Activated naive CD8-positive, alpha-beta T cell treated with anti-CD3 and anti-CD28 coated beads for 36 hours (primary cell): ENCODE measurements at regions not wholly inside any gene's neighbourhood (a gene's known extent, or its start where the extent isn't known, plus 50 kb on each side); places are given as distances from the start of the nearest gene placed in this dataset.
"Not testable (repeated sequence)": the region's sequence is repeated elsewhere in the genome, so short reads cannot be mapped to it uniquely, and the experiment has no call there.

Source experiments
- DNase-seq: peaks from one replicate; pipeline ENCODE4 v3.0.0; 2021
- H3K27ac Mint-ChIP-seq: one replicate; pipeline ENCODE4 v1.8.0; 2022; ENCODE audit warnings: mild to moderate bottlenecking, moderate library complexity, mixed read lengths
- H3K27me3 Mint-ChIP-seq: one replicate; pipeline ENCODE4 v1.8.0; 2022; ENCODE audit warnings: mild to moderate bottlenecking, mixed read lengths
- H3K36me3 Mint-ChIP-seq: one replicate; pipeline ENCODE4 v1.8.0; 2021; ENCODE audit warnings: mild to moderate bottlenecking, mixed read lengths
- H3K4me1 Mint-ChIP-seq: one replicate; pipeline ENCODE4 v1.8.0; 2021; ENCODE audit warnings: mixed read lengths
- H3K4me3 Mint-ChIP-seq: one replicate; pipeline ENCODE4 v1.8.0; 2022; ENCODE audit warnings: mild to moderate bottlenecking, moderate library complexity, mixed read lengths
- H3K9me3 Mint-ChIP-seq: one replicate; pipeline ENCODE4 v1.8.0; 2022; ENCODE audit warnings: mixed read lengths

DNA sequence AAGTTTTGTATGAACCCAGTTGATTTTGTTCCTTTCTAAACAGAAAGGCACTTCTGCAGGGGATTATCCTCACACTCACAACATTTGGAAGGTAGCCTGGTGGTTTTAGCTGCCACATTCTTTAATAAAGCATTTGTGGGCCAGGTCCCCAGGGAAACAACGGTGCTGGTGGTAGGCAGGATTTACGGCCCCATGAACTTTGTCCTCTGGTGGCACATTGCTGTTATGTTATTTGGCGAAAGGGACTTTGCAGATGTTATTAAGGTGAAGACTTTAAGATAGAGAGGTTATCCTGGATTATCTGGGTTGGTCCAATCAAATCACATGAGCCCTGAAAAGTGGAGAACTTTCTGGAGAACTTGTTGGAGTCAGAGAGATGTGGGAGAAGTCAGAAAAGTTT is 86.3 kb upstream of the C9orf72 start:
- Mint-ChIP-seq H3K9me3 (no peaks in the 10 kb centered on the region), H3K4me3 (no peak overlapping the region), H3K36me3 (no peaks in the 10 kb centered on the region), H3K4me1 (no peaks in the 10 kb centered on the region), H3K27ac (no peak overlapping the region), H3K27me3 (no peaks in the 10 kb centered on the region)
- no peak for DNase-seq

DNA sequence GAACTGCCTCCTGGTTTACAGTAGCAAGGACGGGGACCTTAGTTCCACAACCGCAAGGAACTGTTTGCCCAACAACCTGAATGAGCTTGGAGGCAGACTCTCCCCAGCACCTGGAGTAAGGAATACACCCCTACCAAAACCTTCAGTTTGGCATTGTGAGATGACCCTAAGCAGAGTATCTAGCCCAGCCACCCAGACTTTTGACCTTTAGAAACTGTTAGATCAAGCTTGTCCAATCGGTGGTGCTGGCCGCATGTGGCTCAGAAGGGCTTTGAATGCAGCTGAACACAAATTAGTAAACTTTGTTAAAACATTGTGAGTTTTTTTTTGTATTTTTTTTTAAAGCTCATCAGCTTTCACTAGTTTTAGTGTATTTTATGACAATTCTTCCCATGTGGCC is 86.9 kb upstream of the C9orf72 start:
- no peaks in the 10 kb centered on the region for H3K27me3 Mint-ChIP-seq
- no peak overlapping the region for H3K4me3 Mint-ChIP-seq
- no peak for DNase-seq
- H3K4me1 Mint-ChIP-seq = no peaks in the 10 kb centered on the region
- no peaks in the 10 kb centered on the region for H3K9me3 Mint-ChIP-seq
- no peak overlapping the region for H3K27ac Mint-ChIP-seq
- H3K36me3 Mint-ChIP-seq = no peaks in the 10 kb centered on the region

DNA sequence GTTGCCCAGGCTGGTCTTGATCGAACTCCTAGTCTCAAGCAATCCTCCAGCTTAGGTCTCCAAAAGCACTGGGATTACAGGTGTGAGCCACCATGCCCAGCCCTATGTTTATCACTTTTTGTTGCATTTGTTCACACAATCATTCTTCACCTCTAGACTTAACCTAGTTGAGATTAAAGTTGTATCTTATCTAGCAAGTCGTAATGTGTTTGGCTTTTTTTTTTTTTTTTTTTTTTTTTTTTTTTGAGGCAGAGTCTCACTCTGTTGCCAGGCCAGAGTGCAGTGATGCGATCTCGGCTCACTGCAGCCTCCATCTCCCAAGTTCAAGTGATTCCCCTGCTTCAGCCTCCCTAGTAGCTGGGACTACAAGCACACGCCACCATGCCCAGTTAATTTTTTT is 90.2 kb upstream of the C9orf72 start:
- DNase-seq = no peak
- no peak overlapping the region for H3K4me3 Mint-ChIP-seq
- peaks cover 2% of the 10 kb centered on the region for H3K4me1 Mint-ChIP-seq
- no peaks in the 10 kb centered on the region for H3K36me3 Mint-ChIP-seq
- no peak overlapping the region for H3K27ac Mint-ChIP-seq
- no peaks in the 10 kb centered on the region for H3K27me3 Mint-ChIP-seq
- H3K9me3 Mint-ChIP-seq = no peaks in the 10 kb centered on the region

DNA sequence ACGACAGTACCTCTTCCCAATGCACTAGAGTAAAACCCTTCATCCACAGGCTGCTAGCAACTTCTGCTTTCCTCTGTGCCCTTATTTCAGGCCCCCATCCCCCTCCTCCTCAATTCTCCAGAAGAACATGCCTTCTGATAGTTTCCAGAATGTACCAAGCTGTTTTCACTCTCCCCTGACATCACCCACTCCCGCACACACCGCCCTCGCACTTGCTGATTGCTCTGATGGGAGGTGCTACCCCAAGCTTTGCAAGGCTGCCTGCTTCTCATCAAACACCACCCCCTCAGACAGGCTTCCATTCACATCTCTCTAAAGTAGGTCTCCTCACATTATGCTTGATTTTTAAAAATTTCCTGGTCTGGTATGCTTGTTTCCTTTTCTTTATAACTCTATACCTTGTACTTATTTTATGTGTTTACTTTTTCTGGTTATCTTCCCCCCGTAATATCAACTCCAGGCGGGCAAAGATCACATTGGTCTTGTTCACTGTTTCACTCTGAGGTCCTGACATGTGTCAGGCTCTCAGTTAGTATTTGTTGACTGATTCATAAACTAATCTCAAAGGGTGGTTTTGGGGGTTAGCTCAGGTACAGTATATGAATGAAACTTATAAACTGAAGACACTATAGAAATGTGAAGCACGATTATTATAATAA is 91.0 kb upstream of the C9orf72 start:
- no peaks in the 10 kb centered on the region for H3K27me3 Mint-ChIP-seq

DNA sequence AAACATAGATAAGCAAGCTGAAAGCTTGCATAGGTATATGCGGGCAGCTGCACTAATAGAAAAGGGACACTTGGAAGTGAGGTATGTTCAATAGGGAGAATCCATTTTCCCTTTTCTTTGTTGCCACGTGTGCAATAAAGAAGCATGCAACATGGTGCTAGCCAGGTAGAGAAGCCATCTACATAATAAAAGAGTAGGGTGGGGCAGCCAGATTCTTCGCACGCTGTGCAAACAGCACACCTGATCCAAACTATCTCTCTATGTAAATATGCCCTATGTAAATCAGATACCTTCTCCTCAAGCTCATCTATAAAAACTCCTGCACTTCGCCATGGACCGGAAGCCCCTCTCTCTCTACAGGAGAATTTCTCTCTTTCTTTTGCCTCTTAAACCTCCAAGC is 91.9 kb upstream of the C9orf72 start:
- H3K4me3 Mint-ChIP-seq = no peak overlapping the region
- no peaks in the 10 kb centered on the region for H3K9me3 Mint-ChIP-seq
- H3K27me3 Mint-ChIP-seq = no peaks in the 10 kb centered on the region
- no peaks in the 10 kb centered on the region for H3K36me3 Mint-ChIP-seq
- H3K4me1 Mint-ChIP-seq = peaks cover 2% of the 10 kb centered on the region
- DNase-seq = no peak
- H3K27ac Mint-ChIP-seq = no peak overlapping the region

More for the DNA sequence above, 91.0 kb upstream of the C9orf72 start:
- Mint-ChIP-seq H3K4me1 (peaks cover 2% of the 10 kb centered on the region), H3K4me3 (no peak overlapping the region), H3K36me3 (no peaks in the 10 kb centered on the region), H3K27ac (no peak overlapping the region), H3K9me3 (no peaks in the 10 kb centered on the region)
- no peak for DNase-seq

DNA sequence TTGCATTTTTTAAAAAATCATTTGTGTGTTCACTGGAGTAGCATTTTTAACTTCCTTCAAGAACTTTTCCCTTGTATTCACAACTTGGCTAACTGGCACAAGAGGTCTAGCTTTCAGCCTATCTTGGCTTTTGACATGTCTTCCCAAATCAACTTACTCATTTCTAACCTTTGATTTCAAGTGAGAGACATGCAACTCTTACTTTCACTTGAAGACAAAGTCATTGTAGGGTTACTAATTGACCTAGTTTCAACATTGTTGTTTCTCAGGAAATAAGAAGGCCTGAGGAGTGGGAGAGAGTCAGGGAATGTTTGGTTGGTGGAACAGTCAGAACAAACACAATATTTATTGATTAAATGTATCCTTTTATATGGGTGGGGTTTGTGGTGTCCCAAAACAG is 95.0 kb upstream of the C9orf72 start:
- H3K4me1 Mint-ChIP-seq = peaks cover 2% of the 10 kb centered on the region
- no peak for DNase-seq
- H3K4me3 Mint-ChIP-seq = no peak overlapping the region
- H3K9me3 Mint-ChIP-seq = no peaks in the 10 kb centered on the region
- H3K27ac Mint-ChIP-seq = no peak overlapping the region
- H3K27me3 Mint-ChIP-seq = no peaks in the 10 kb centered on the region
- H3K36me3 Mint-ChIP-seq = no peaks in the 10 kb centered on the region

DNA sequence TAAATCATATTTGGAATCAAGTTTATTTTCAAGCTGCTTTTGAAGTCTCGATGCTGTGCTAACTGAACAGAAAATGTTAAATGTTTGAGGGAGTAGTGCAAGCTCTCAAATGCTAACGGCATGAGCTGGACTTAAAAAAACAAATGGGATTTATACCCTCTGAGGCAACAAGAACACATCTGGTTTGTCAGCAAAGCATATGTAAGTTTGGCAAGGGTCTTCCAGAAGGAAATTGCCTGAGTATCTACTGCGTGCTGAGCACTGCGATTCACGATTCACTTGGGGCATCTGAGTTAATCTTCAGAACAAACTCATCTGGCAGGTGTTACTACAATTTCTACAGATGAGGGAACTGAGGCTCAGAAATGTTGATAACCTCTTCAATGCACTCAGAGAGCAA is 98.4 kb upstream of the C9orf72 start:
- Mint-ChIP-seq H3K36me3 (no peaks in the 10 kb centered on the region), H3K27me3 (no peaks in the 10 kb centered on the region), H3K4me1 (peaks cover 2% of the 10 kb centered on the region), H3K4me3 (no peak overlapping the region), H3K27ac (no peak overlapping the region), H3K9me3 (no peaks in the 10 kb centered on the region)
- no peak for DNase-seq

DNA sequence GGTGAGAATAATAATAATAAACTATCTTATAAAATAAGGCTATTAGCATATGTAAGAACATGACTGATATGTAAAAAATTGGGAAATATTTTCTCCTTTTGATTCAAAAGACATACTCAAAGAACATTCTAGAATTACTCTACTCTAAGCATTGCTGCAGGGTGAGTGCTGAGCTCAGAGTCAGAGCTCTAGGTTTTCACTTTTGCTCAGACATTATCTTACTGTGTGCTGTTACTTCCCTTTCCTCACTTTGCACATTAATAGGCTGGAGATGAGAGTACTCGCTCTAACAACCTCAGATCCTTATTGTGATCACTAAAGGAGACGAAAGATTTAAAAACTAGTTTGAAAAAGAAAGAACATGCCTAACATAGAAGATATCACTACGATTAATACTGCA is 99.4 kb upstream of the C9orf72 start:
- Mint-ChIP-seq H3K27ac (no peak overlapping the region), H3K36me3 (no peaks in the 10 kb centered on the region), H3K9me3 (no peaks in the 10 kb centered on the region), H3K4me1 (peaks cover 2% of the 10 kb centered on the region), H3K4me3 (no peak overlapping the region), H3K27me3 (no peaks in the 10 kb centered on the region)
- no peak for DNase-seq

DNA sequence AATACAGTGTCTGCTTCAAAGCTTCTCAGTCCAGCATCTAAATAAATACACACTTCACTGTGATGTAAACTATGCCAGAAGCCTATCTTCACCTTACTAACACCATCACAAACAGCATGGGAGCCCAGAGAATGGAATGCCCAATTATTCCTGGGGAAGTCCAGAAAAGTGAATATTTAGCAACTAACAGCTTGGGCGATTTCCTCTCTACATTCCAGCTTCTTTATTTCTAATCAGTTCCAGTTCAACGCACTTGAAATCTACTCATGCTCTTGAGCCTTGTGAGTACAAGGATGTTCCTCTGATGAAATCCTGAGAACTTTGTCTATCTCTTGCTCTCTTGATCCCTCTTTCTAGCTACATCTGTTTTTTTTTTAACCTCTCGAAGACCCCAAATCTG is 100.4 kb upstream of the C9orf72 start:
- Mint-ChIP-seq H3K4me3 (no peak overlapping the region), H3K36me3 (no peaks in the 10 kb centered on the region), H3K27me3 (no peaks in the 10 kb centered on the region), H3K9me3 (no peaks in the 10 kb centered on the region), H3K27ac (no peak overlapping the region), H3K4me1 (no peaks in the 10 kb centered on the region)
- no peak for DNase-seq

DNA sequence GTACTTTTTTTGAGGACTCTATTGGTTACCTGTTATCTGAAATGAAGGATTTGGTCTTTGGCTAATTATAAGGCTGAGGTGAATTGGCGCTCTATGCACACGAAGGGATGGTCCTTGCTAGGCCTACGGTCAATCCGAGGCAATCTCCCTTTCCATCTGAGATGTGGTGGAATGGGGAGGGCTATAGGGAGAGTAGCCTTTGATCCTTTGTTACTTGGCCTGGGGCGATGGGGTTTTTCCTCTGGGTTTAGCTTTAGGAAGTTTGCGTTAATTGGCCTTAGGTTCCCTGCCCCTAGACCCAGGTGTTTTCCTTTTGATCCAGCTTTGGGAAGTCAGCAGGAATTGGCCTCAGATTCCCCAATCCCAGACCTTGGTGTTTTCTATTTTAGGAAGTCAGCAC is 102.1 kb upstream of the C9orf72 start:
- Mint-ChIP-seq H3K4me1 (no peaks in the 10 kb centered on the region), H3K9me3 (no peaks in the 10 kb centered on the region), H3K36me3 (no peaks in the 10 kb centered on the region), H3K4me3 (no peak overlapping the region), H3K27ac (no peak overlapping the region), H3K27me3 (no peaks in the 10 kb centered on the region)
- DNase-seq = no peak

DNA sequence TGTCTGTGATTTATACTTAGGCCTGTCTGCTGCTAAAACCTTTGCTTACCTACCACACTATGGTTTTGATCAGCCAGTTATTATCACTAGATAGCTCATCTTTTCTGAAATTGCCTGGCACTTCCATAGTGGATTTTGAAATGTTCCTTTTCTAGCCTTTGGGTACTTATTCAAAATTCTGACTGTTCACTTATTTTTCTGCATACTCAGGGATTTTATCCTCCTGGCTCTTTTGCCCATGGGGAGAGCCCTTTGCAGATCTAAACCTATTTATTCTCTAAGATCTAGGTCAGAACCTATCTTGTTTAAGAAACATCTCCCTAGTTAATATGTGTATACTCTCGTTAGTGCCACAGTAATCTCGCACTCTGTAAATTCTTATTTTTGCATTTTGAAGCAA is 103.5 kb upstream of the C9orf72 start:
- H3K27me3 Mint-ChIP-seq = no peaks in the 10 kb centered on the region

DNA sequence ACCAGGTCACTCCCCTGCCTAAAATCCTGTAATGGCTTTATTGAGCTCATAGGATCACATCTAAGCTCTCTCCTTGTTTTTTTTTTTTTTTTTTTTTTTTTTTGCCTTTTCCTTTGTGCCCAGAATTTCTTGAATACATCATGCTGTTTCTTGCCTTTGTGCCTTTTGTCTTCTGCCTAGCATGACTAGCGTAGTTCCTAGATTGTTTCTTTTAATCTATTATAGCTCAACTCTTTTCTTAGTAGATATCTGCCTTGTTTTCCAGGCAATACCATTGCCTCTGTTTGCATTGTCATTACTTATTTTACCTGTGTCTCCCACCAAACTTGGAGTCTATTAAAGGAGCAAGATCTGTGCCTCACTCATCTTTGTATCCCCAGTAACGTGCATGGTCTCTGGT is 106.1 kb upstream of the C9orf72 start:
- Mint-ChIP-seq H3K4me3 (no peak overlapping the region), H3K36me3 (no peaks in the 10 kb centered on the region), H3K27ac (no peak overlapping the region), H3K4me1 (no peaks in the 10 kb centered on the region), H3K27me3 (no peaks in the 10 kb centered on the region), H3K9me3 (no peaks in the 10 kb centered on the region)
- no peak for DNase-seq

More for the DNA sequence above, 103.5 kb upstream of the C9orf72 start:
- Mint-ChIP-seq H3K4me3 (no peak overlapping the region), H3K36me3 (no peaks in the 10 kb centered on the region), H3K4me1 (no peaks in the 10 kb centered on the region), H3K9me3 (no peaks in the 10 kb centered on the region), H3K27ac (no peak overlapping the region)
- no peak for DNase-seq

DNA sequence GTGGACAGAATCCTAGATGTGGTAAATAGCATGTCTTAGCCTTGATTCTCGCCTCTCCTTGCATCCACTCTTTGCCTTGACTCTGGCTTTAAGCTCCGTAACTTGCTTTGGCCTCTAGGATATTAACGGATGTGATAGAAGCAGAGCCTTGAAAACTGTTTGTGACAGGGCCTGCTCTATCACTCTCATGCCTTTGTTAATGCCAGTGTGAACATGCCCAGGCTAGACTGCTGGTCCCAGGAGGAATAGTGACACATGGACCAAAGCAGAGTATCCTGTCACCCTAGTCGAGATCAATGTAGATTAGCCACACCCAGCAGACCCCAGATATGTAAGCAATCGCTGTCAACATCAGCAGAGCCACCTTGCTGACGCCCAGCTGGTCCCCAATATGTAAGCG is 109.9 kb upstream of the C9orf72 start:
- Mint-ChIP-seq H3K9me3 (no peaks in the 10 kb centered on the region), H3K4me1 (no peaks in the 10 kb centered on the region), H3K27me3 (no peaks in the 10 kb centered on the region), H3K27ac (no peak overlapping the region), H3K4me3 (no peak overlapping the region), H3K36me3 (no peaks in the 10 kb centered on the region)
- DNase-seq = no peak

DNA sequence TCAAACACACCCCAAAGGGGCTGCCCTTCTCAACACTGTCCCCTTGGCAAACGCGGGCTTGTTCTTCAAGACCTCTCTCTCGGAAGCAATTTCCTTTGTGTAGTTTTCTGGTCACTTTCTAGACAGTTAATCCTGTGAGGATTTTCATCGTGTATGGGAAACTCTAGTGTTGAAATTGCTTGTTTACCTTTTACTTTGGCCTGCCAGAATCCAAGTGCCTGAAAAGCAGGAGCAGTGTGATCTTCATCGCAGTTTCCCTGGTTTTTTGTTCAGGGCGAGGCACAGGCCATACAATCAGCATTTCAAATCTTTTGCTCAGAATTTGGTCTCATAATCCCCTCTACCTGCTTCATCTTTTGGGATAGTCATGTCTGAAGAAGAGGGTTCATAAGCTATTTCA is 115.7 kb upstream of the C9orf72 start:
- Mint-ChIP-seq H3K27me3 (peaks cover 4% of the 10 kb centered on the region), H3K4me1 (no peaks in the 10 kb centered on the region), H3K36me3 (no peaks in the 10 kb centered on the region), H3K27ac (no peak overlapping the region), H3K9me3 (no peaks in the 10 kb centered on the region), H3K4me3 (no peak overlapping the region)
- no peak for DNase-seq

DNA sequence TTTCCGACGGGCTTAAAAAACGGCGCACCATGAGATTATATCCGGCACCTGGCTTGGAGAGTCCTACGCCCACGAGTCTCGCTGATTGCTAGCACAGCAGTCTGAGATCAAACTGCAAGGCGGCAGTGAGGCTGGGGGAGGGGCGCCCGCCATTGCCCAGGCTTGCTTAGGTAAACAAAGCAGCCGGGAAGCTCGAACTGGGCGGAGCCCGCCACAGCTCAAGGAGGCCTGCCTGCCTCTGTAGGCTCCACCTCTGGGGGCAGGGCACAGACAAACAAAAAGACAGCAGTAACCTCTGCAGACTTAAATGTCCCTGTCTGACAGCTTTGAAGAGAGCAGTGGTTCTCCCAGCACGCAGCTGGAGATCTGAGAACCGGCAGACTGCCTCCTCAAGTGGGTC is 117.5 kb upstream of the C9orf72 start:
- not testable (repeated sequence) for H3K27me3 Mint-ChIP-seq, DNase-seq, H3K4me1 Mint-ChIP-seq, H3K4me3 Mint-ChIP-seq, H3K27ac Mint-ChIP-seq, H3K9me3 Mint-ChIP-seq, H3K36me3 Mint-ChIP-seq

DNA sequence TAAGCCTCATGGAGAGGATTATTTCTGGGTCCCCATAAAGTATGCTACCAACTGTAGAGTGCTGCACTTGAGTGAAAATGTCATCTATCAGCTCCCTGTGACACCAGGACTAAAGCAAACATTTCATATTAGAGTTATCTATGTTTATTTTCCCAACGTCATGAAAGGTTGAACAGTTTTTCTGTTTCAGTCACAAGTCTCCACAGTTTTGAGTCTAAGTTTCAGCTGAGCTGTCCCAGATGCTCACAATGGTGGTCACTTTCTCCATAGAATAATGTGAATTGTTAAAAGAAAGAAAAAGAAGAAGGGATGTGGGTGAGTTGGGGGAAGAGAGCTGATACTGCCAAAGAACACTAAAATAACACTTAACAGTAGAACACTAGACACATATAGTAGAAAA is 126.3 kb upstream of the C9orf72 start:
- no peak overlapping the region for H3K4me3 Mint-ChIP-seq
- H3K27ac Mint-ChIP-seq = no peak overlapping the region
- no peak for DNase-seq
- no peaks in the 10 kb centered on the region for H3K4me1 Mint-ChIP-seq
- H3K9me3 Mint-ChIP-seq = no peaks in the 10 kb centered on the region
- peaks cover 4% of the 10 kb centered on the region for H3K27me3 Mint-ChIP-seq
- no peaks in the 10 kb centered on the region for H3K36me3 Mint-ChIP-seq

DNA sequence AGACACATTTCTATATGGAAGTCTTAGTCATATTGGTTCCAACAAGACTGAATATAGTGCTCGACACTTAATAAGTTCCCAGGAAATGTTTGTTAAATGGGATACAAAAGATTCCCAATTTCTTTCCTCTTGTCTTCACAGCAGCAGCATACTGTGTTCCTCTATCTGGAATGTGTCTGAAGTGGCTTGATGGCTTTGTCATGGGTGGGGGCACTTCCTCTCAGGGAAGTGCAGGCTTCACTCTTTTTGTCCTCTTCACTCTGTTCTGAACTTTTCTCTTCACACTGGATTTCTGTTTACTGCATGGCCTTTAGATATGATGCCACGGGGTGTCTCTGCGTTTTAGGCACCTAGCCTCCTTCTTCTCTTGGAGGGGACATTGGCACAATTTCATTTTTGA is 127.7 kb upstream of the C9orf72 start:
- DNase-seq = no peak
- Mint-ChIP-seq H3K9me3 (no peaks in the 10 kb centered on the region), H3K27me3 (peaks cover 4% of the 10 kb centered on the region), H3K4me3 (no peak overlapping the region), H3K27ac (no peak overlapping the region), H3K4me1 (no peaks in the 10 kb centered on the region), H3K36me3 (no peaks in the 10 kb centered on the region)
